NCI-H1105 treated with DMSO at 0.1 percent for 48 hours (cell line): ENCODE measurements at regions not wholly inside any gene's neighbourhood (a gene's known extent, or its start where the extent isn't known, plus 50 kb on each side); places are given as distances from the start of the nearest gene placed in this dataset.
"Not testable (repeated sequence)": the region's sequence is repeated elsewhere in the genome, so short reads cannot be mapped to it uniquely, and the experiment has no call there.

ENCODE experiments used
- DNase-seq: peaks from one replicate; lab custom pipeline; 2025; lab: John Stamatoyannopoulos, UW

- DNase-seq, result no peak
Measured at GRCh38 chr2:106009096-106009495, 185.0 kb downstream of the UXS1 start.

GRCh38 chr2:106004851-106005250 lies 189.2 kb downstream of the UXS1 start:
- no peak for DNase-seq

DNA sequence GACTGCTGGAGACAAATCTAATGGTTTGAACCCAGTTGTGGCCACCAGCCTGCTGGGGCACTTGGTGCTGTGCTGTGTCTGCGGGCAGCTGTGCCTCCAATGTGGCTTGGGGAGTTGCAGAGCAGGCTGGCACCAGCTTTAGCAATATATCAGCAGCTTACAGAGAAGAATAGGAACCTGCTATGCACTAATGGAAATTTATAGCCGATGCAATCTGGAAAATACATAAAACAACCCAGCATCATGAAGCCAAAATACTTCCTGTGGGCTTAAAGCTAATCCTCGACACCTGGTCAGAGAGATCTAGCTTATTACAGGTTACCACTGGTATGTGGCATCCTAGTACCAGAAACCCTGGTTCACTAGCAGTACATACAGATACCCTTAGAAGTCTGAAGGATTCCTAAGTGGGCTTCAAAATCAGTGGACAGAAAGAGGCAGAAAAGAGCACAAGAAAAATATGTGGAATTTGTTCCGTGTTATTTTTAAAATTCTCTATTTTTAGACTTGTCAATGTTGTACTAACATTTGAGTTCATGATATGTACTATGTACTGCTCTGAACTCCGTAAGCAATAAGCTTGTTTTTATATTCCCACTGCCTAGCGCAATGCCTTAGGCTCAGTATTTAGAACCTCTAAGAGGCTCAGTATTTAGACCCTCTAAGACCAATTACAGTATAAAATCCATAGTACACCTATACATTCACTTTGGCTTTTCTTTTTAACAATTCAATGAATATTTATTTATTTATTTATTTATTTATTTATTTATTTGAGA lies 194.7 kb downstream of the UXS1 start:
- DNase-seq, result no peak

DNA sequence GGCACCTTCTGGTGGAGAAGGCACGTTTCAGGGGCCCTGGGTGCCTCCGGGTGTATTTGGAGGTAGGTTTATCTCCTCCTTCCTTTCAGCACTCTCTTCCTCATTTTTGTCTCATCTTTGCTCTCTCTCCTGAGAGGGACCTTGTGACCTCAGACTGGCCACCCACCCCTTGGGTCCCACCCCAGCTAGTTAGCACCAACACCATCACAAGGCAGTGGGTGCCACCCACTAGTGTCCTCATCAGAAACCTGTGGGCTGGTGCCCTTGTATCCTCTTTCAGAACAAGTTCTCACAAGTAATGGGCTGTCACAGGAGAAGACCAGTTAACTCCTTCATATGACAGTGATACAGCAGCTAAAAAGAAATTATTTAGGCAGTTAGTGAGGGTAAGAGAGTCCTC lies 196.4 kb downstream of the UXS1 start:
- no peak for DNase-seq

DNA sequence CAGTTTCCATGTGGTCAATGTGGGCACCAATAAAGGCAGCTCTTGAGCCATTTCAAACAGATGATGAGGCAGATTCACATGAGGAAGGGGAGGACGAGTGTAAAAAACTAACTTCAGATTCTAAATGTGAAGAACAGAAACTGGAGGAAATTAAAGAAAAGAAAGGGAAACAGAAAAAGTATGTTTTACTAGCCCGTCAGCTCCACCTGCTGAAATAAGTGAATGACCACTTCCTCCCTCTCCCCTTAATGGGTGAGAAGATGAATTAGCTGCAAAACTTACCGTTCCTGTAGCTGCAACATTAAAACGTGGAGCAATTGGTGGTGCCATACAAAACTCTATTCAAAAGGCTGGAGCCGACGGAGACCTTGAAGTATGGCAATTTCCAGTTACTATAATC lies 203.5 kb downstream of the UXS1 start:
- no peak for DNase-seq

DNA sequence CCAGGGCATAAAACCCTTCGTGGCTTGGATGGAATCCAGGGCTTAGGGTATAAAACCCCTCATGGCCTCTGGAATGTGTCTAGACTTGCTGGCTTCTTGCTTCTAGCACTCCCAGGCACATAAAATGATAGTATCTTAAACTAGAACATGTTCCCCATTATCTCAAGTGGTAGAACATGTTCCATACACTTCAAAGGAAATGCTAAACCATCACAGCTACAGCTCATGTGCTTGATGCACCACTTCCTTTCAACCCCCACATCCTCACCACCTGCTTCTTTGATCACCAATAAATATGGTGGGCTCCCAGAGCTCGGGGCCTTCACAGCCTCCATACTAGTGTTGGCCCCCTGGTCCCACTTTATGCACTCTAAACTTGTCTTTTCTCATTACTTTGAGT lies 204.3 kb downstream of the UXS1 start:
- not testable (repeated sequence) for DNase-seq

- no peak for DNase-seq
Measured at GRCh38 chr2:105989070-105989469, 205.0 kb downstream of the UXS1 start.

DNA sequence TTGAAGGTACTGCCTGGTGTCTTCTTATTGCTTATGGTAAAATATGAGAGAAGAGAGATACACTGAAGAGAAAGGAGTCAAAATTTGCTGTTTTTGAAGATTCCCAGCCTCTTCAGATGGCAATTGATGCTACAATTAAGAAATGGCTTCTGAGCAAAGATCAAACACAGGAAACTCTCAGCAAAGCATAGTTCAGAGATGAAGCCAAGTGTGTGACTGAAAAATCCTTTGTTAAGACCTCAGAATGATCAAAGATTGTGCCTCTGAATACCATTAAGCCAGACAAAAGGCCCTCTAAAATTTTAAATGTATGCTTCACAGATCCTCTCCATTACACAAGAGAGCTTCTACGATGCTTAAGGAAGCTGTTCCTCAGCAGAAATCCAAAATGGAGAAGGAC lies 216.3 kb downstream of the UXS1 start:
- no peak for DNase-seq

DNA sequence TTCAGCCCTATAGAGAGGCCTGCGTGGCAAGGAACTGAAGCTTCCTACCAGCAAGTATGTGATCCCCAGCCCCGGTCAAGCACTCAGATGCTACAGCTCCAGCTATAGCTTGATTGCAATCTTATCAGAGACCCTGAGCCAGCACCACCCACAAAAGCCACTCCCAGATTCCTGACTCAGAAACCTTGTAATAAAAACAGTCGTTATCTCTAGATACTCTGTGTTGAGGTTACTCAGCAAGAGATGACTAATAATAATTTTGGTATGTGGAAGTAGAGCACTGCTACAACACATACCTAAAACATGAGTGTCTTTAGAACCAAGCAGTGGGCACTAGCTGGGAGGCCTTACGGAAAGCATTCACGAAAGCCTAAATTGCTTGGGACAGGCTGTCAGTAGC lies 216.9 kb downstream of the UXS1 start:
- no peak for DNase-seq

- DNase-seq, result no peak
Measured at GRCh38 chr2:105974812-105975211, 219.3 kb downstream of the UXS1 start.

GRCh38 chr2:105972927-105973326 lies 221.2 kb downstream of the UXS1 start:
- DNase-seq, result no peak

DNA sequence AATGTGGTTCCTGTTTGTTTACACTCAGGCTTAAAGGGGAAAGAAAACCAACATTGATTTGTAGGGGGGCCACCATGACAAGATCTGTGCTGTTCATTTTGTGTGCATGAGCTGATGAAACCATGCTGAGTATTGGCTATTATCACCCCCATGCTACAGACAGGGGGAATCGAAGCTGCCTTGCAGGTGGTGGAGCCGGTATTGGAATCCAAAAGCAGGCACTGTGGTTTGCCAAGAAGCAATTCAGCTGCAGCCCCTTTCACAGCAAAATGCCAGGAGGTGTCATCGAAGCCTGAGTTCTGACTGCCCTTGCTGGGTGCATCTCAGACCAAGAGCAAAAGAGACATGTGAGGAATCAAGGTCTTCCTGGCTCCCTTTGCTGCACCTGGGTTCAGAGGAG lies 221.9 kb downstream of the UXS1 start:
- DNase-seq, result no peak

- peak; percentile 13 for DNase-seq
Measured at GRCh38 chr2:105969552-105969951, 224.5 kb downstream of the UXS1 start.

DNA sequence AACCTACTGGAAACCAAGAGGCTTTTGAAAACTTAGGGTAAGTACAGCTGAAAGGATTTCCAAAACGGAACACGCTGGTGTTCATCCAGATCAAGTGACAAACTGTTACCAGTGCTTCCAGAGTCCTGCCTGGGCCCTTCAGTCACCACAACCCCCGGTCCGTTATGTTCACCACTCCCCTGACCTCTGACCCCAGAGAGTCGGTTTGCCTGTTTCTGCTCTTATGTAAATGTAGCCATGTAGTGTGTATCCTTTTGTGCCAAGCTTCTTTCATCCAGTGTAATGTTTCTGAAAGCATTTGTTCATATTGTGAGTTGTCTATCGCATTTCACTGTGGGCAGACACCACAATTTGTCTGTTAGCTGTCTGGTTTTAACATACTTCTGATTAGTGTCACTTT lies 217.5 kb downstream of the NCK2 start:
- DNase-seq, result no peak

DNA sequence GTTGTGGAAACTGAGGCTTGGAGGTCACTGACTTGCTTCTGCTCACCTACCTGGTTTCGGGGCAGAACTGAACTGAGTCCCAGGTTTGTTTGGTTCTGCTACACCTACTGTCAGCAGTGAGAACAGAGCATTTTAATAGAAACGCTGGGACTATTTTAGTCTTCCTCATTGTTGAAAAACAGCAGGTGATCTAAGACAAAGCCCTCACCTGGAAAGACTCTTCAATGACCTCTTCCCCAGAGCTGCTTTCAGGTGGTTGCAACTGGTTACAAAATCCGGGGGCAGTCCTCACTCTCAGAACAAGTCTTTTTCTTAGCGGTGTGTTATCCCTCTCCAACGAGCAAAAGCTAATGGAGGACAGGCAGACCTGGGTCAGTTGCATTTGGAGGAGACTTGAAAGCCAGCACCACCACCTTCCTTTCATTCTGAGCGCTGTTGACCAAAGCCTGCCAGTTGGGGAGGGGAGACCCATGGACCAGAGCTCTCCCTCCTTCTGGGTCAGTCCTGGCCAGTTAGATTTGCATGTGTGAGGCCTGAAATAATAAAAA lies 217.0 kb downstream of the NCK2 start:
- DNase-seq, result no peak

GRCh38 chr2:105959357-105959756 lies 214.6 kb downstream of the NCK2 start:
- DNase-seq, result no peak

DNA sequence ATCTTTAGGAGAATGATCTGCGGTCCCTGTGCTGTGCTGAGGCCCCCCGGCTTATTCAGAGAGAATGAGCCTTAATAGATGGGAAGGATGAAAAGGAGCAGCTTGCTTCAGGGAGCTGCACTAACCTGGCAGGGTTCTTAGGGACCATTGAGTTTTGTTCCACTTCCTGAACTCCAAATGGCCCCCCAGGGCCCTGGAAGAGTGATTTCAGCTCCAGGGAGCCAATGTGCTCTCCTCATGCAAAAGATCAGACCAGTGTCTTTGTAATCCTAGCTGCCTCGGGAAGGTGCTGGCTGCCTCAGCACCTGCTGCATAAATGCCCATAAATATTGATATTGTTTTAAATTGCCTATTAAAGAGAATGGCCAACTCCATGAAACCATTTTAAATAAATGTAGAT lies 210.2 kb downstream of the NCK2 start:
- DNase-seq, result no peak

DNA sequence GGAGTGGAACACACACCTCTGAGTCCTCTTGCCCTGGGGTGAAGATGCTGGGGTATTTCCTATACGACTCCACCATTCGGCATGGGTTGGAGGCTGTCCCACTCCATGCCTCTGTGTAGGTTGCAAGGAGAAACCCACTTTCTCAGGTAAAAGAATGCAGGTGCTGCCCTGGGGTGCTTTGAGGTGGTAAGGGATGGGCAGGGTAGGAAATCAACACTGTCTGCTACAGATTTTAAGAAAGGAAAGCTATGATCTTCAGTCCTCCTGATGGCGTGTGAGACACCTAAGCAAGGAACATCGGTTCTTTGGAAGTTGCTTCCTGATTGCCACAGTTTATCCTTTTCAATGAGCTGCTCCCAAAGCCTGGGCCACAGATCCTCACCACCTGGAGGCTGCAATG lies 209.2 kb downstream of the NCK2 start:
- DNase-seq, result no peak

GRCh38 chr2:105952131-105952530 lies 207.4 kb downstream of the NCK2 start:
- no peak for DNase-seq

DNA sequence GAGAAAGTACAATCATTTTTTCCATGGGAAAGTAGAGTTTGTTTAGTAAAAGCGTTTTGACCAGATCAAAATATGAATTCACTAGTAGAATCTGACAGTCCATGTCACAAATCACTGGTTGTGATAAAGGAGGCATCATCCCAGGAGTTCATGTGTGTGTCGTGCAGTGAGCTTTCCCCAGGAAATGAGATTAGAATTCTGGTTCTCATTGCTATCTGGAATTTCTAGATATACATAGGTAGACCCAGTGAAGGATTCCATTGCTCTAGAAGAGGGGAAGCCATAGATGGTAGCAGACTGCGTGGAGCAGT lies 206.6 kb downstream of the NCK2 start:
- no peak for DNase-seq

DNA sequence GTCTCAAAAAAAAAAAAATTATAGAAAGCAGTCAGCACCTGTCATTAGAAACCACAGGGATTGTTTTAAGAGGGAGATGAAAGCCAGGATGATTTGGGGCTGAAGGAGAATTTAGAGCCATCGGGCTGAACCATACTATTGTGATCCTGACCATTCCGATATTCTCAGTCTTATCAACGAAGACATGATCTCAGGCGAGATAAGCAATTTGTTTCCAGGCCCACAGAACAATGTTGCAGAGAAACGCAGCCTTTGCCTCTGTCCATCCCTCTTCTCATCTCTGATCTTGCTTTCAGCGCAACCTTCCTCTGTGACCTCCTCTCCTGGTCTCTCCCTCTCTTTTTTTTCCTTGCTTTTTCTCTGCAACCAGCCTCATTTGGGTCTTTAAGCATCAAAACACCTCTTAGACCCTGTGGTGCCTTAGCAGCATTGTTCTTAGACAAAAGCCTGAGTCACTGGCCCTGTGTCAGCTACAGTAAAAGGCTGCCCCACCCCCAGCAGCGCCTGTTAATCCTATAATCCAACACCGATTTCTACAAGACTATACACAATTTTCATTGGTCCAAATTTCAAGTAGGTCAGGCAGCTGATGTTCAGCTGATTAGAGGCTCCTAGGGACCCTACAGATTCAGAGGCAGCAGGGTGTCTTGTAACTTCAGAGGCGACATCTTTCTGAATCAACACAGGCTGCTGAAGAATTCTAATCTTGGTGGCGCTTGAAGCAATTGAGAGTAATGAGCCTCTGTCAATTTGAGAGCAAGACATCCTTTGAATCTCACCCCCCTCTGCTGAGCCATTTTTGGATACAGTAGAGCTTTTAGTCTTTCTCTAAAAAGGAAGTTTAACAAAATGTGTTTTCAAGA lies 206.0 kb downstream of the NCK2 start:
- no peak for DNase-seq

DNA sequence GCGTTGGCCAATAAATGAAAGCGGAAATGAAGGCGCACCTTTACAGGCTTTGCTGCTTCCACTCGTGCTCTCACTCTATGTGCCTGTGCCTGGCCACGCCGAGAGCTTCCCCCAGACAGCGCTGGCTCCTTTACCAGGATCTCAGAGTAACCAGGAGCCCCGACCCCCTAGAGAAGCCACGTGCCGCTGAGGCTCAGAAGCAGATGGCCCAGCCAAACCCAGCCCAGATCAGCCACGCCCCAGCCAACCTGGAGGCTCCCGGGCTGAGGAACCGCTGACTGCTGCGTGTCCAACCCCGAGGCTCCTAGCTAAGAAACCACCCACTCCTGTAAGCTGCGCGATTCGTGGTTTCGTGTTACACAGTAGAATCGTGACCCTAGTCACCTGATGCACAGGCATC lies 199.3 kb downstream of the NCK2 start:
- no peak for DNase-seq
